Dermis blood vessel endothelial cell (primary cell): ENCODE measurements at regions not wholly inside any gene's neighbourhood (a gene's known extent, or its start where the extent isn't known, plus 50 kb on each side); places are given as distances from the start of the nearest gene placed in this dataset.
"Not testable (repeated sequence)": the region's sequence is repeated elsewhere in the genome, so short reads cannot be mapped to it uniquely, and the experiment has no call there.

Source experiments
- DNase-seq: peaks from one replicate; pipeline ENCODE4 v3.0.0; 2010

- no peak for DNase-seq
Measured at GRCh38 chr4:122973465-122973864, 51.1 kb upstream of the NUDT6 start.

DNA sequence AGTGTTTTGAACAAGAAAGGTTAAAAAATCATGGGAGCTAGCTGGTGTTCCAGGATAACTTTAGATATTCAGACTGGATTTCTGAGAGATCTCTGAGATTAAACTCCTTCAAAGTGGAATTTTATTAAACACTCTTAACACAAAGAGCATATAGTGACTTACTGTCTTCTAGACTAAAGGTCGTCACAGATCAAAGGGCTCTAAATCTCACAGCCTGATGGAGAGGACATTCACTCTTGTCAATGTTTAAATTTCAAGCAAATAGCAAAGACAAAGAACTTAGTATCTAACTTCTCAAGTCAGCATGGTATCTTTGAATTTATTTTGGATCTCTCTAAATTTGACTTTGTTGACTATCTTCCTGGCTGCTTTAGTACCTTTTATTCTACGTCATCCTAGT, 53.7 kb upstream of the NUDT6 start:
- DNase-seq: no peak

DNA sequence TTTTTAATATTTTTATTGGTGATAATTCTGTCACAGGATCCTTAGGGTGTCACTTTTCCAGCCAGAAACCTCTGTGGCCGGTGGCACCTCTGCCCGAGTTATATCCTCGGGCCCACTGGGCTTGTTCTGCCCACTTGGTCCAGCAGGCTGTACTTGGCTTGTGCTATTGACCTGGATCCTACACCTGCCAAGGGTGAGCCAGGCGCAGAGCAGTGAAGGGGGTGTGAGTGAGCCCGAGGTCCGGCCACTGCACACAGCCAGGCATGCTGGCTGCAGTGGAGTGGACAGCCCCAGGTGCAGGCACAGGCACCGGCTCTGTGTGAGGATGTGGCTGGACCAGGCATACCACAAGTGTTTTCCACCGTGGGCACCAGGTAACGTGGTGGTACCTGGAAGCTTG, 54.7 kb upstream of the NUDT6 start:
- no peak for DNase-seq

- DNase-seq: no peak
Measured at GRCh38 chr4:122978109-122978508, 55.7 kb upstream of the NUDT6 start.

GRCh38 chr4:122978789-122979188, 56.4 kb upstream of the NUDT6 start:
- no peak for DNase-seq

DNA sequence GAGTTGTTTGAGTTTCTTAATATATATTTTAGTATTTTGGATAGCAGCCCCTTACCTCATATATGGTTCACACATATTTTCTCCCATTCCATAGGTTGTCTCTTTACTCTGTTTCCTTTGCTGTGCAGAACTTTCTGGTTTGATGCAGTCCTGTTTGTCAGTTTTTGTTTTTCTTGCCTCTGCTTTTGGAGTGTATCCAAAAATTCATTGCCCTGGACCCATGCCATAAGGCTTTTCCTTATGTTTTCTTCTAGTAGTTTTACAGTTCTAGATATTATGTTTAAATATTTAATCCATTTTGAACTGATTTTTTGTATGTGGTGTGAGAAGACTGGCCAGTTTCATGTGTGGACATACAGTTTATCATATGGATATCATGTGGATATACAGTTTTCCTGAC, 58.5 kb upstream of the NUDT6 start:
- peak; percentile 43 for DNase-seq

DNA sequence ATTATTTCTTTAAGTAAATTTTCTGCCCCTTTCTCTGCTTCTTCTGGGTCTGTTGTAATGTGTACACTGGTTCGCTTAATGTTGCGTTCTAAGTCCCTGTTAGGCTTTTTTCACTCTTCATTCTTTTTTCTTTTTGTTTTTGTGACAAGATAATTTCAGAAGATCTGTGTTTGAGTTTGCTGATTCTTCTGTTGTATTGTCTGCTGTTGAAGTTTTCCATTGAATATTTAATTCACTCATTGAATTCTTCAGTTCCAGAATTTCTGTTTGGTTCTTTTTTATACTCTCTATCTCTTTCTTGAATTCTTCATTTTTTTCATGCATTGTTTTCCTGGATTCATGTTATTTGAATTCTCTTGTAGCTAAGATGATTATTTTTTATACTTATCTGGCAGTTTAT, 66.3 kb upstream of the NUDT6 start:
- DNase-seq: no peak

- DNase-seq: no peak
Measured at GRCh38 chr4:122990891-122991290, 68.5 kb upstream of the NUDT6 start.

DNA sequence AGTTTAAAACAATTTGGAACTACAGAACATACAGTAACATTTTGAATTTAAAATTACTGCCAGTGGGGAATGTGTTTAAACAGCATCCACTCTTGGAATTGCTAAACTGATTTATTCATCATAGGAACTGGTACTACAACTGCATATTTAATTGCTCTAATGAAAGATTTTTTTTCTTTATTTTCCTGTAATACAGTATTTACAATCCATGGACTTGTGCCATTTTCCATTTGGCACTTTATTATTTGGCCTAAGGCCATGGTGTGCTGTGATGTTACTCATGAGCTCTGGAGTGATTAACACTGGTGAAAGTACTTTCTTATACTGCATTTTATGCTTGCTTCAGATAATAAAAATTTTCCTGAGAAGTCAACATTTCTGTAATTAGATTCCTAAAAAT, 69.7 kb upstream of the NUDT6 start:
- DNase-seq: peak; percentile 69

DNA sequence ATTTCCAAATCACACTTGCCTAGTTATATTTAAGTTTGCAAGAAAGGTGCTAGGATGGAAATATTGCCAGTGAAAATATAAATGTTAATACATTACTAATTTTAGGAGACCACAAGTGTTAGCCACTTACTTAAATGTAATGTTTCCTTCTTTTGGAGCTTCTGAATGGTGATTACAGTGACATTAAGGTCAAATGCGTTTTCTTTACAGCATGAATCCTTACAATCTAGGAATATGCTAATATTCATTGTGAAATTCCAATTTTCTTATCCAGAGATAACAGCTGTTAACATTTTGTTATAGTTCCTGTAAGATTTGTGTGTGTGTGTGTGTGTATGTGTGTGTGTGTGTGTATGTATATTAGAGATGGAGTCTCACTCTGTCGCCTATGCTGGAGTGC, 70.2 kb upstream of the NUDT6 start:
- DNase-seq: no peak

GRCh38 chr4:122996350-122996749, 74.0 kb upstream of the NUDT6 start:
- no peak for DNase-seq

- no peak for DNase-seq
Measured at GRCh38 chr4:122997463-122998101, 75.2 kb upstream of the NUDT6 start.

DNA sequence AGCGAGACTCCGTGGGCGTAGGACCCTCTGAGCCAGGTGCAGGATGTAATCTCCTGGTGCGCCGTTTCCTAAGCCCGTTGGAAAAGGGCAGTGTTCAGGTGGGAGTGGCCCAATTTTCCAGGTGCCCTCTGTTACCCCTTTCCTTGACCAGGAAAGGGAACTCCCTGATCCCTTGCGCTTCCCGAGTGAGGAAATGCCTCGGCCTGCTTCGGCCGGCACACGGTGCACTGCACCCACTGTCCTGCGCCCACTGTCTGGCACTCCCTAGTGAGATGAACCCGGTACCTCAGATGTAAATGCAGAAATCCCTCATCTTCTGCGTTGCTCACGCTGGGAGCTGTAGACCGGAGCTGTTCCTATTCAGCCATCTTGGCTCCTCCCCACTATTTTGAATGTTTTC, 81.7 kb upstream of the NUDT6 start:
- DNase-seq: not testable (repeated sequence)

- DNase-seq: not testable (repeated sequence)
Measured at GRCh38 chr4:123005126-123005525, 82.7 kb upstream of the NUDT6 start.

DNA sequence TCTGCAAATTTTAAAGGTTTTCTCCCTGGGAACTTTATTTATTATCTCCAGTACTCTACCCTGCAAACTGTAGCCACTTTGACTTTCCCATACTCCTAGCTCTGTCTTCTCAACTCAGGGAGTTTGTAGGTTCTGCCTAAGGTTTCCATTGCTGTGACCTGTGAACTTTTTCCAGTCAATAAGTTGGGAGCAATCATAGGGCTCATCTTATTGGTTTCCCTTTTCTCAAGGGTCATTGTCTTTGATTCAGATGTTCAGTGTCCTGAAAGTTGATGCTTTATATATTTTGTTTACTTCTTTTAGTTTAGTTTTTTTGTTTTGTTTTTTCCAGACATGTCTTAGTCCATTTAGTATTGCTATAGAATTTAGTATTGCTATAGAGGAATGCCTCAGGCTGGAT, 85.3 kb upstream of the NUDT6 start:
- DNase-seq: no peak

DNA sequence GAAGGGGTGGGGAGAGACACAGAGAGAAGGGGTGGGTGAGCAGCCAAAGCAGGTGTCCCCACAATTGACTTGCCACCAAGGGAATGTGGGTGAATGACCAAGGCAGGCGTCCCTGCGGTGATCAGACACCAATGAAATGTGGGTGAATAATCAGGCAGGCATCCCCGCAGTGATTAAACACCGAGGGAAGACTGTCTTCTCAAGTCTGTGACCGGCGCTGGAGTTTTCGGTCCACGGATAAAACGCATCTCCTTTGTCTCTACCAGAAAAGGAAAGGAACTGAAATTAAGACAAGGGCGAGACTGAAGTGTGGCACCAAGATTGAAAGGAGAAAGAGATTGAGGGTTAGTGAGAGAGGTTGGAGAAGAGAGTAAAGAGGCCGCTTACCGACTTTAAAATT, 90.0 kb upstream of the NUDT6 start:
- not testable (repeated sequence) for DNase-seq

DNA sequence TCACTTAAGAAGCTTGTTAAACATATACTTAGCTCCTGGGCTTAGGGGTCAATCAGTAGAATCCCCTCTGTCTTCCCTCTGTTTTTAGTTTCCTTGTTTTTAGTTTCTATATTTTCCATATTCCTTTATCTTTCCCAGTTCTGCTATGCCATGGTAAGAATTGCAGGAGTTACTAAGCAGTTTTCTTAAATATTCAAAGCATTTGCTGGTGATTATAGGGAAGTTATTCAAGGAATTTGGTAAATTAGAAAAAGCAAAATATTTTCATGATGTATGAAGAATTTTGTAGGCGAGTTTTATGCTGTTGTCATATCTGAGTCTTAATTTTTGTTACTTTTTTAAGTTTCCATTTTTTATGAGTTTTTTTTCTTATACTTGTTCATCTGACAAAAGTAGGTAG, 91.6 kb upstream of the NUDT6 start:
- DNase-seq: no peak

DNA sequence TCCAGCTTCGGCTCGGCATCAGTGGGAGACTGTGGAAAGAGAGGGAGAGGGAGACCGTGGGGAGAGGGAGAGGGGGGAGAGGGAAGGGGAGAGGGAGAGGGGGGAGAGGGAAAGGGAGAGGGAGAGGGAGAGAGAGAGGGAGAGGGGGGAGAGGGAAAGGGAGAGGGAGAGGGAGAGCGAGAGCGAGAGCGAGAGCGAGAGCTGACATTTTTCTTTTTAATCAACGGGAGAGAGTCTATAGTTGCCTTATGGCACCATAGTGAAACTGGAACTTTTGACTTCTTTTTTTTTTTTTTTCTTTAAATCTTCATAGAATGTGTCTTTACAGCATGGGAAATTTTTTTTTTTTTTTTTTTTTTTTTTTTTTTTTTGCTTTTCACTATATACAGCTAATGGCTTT, 94.7 kb upstream of the NUDT6 start:
- DNase-seq: no peak

GRCh38 chr4:123017636-123018395, 95.4 kb upstream of the NUDT6 start:
- peak; percentile 73 for DNase-seq

DNA sequence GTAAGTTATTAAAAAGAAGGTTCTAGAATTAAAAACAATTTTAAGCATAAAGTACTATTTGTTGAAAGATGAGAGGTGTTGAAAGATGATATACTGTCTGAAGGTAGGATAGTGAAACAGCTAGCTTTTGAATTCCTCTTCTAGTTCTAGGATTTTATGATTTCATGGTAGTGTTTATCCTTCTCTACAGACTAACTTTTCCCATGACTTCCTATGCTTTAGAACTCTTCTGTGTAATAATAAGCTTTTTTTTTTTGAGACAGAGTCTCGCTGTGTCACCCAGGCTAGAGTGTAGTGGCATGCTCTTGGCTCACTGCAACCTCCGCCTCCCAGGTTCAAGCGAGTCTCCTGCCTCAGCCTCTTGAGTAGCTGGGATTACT, 96.0 kb upstream of the NUDT6 start:
- peak; percentile 7 for DNase-seq

- DNase-seq: no peak
Measured at GRCh38 chr4:123020285-123020684, 97.9 kb upstream of the NUDT6 start.

GRCh38 chr4:123023647-123024046, 101.2 kb upstream of the NUDT6 start:
- no peak for DNase-seq

- DNase-seq: peak; percentile 61
Measured at GRCh38 chr4:123024710-123025109, 102.3 kb upstream of the NUDT6 start.

DNA sequence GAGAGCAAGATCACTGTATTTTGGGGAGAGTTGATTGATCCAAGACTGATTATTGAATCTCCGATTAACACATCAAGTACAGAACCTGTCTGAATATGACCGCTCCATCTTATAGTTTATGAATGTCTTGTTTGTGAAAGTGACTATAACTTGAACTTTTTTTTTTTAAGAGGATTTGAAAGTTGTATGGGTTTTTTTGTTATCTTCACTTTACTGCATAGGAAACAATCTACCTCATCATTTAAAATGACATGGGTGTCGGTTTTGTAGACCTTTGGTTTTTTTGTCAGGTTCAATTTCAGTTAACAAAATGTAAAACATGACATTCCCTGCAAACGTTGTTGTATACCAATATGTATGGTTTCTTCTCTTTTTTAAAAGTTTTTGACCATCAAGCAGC, 103.0 kb upstream of the NUDT6 start:
- no peak for DNase-seq

- DNase-seq: peak; percentile 93
Measured at GRCh38 chr4:123026015-123026414, 103.6 kb upstream of the NUDT6 start.
